ENCODE measurements at regions not wholly inside any gene's neighbourhood (a gene's known extent, or its start where the extent isn't known, plus 50 kb on each side); places are given as distances from the start of the nearest gene placed in this dataset.

DNA sequence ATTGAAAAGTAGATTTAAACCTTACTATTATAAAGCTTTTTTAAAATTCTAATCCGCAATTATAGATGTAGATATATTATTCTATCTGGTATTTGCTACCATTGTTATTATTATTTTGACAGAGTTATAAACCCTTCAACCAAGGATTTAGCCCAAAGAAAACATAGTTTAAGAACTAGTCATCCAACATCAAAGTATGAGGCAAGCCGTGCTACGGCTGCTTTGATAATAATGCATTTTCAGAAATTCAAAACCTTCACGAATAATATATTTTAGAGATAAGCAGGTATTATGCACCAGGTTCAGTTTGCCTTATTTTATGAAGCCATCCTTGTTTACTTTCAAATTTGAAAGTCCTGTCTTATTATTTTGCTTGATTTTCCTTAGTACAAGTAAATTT, 1501.7 kb downstream of the RAPGEF2 start:
- no peak overlapping the region for H3K4me2 ChIP-seq (ENCODE audit: extremely low read depth, insufficient read depth, low read length)
- H3K9ac ChIP-seq (ENCODE audit: insufficient read depth, low read length), result no peak overlapping the region
- H3K27ac ChIP-seq (ENCODE audit: insufficient read depth, low read length), result no peak overlapping the region
- H2AFZ ChIP-seq (ENCODE audit: low read length), result no peak overlapping the region
- H3K27me3 ChIP-seq (ENCODE audit: control insufficient read depth, insufficient read depth, low read length), result no peaks in the 10 kb centered on the region
- no peaks in the 10 kb centered on the region for H3K4me1 ChIP-seq (ENCODE audit: control insufficient read depth, extremely low read depth, insufficient read depth, low read length)
- no peaks in the 10 kb centered on the region for H4K20me1 ChIP-seq (ENCODE audit: control insufficient read depth, extremely low read depth, insufficient read depth, low read length)
- no peaks in the 10 kb centered on the region for H3K36me3 ChIP-seq (ENCODE audit: control insufficient read depth, insufficient read depth, low read length)
- TF ChIP-seq, protein P1, sequence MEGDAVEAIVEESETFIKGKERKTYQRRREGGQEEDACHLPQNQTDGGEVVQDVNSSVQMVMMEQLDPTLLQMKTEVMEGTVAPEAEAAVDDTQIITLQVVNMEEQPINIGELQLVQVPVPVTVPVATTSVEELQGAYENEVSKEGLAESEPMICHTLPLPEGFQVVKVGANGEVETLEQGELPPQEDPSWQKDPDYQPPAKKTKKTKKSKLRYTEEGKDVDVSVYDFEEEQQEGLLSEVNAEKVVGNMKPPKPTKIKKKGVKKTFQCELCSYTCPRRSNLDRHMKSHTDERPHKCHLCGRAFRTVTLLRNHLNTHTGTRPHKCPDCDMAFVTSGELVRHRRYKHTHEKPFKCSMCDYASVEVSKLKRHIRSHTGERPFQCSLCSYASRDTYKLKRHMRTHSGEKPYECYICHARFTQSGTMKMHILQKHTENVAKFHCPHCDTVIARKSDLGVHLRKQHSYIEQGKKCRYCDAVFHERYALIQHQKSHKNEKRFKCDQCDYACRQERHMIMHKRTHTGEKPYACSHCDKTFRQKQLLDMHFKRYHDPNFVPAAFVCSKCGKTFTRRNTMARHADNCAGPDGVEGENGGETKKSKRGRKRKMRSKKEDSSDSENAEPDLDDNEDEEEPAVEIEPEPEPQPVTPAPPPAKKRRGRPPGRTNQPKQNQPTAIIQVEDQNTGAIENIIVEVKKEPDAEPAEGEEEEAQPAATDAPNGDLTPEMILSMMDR (conservative IDR thresholded peaks at IDR 0.05 in 1 of 2, IDR thresholded peaks at IDR 0.05 in 1 of 2; ENCODE audit: low read depth in 1 of 2, low read length in 2 of 2), result no peak
- TF ChIP-seq EZH2 (IDR thresholded peaks at IDR 0.05; ENCODE audit: low read length, missing control alignments), result no peak
- H3K79me2 ChIP-seq (ENCODE audit: control insufficient read depth, insufficient read depth, low read length), result no peaks in the 10 kb centered on the region
- no peak overlapping the region for H3K4me3 ChIP-seq (replicated peaks in 1 of 4; ENCODE audit: control extremely low read depth in 1 of 4, insufficient read depth in 1 of 4, low read depth in 3 of 4, low read length in 4 of 4)
- DNase-seq (ENCODE audit: low read depth in 2 of 2), result no peak
- no peaks in the 10 kb centered on the region for H3K9me3 ChIP-seq (ENCODE audit: control insufficient read depth, insufficient read depth, low read depth, low read length)

DNA sequence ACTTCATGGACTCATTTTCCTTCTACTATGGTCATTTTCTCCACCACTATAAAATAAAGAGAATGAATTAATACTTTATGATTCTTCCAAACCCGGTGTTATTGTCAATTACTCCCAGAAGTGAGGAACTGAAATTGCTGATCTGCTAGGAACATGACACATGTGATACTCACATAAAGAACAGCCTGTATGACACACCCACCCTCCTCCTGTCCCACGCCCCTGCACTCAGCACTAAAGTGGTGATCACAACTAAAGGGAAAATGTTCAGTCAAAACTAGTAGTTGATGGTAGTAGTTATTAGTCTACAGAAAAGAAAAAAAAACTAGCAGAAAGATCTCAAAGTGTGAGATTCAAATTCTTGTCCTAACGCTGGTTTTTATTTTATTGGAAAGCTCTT, 1508.3 kb downstream of the RAPGEF2 start:
- H3K9me3 ChIP-seq (ENCODE audit: control insufficient read depth, insufficient read depth, low read depth, low read length), result no peaks in the 10 kb centered on the region
- H3K4me1 ChIP-seq (ENCODE audit: control insufficient read depth, extremely low read depth, insufficient read depth, low read length), result no peaks in the 10 kb centered on the region
- no peak overlapping the region for H3K4me3 ChIP-seq (replicated peaks in 1 of 4; ENCODE audit: control extremely low read depth in 1 of 4, insufficient read depth in 1 of 4, low read depth in 3 of 4, low read length in 4 of 4)
- H3K27ac ChIP-seq (ENCODE audit: insufficient read depth, low read length), result no peak overlapping the region
- H4K20me1 ChIP-seq (ENCODE audit: control insufficient read depth, extremely low read depth, insufficient read depth, low read length), result no peaks in the 10 kb centered on the region
- no peaks in the 10 kb centered on the region for H3K36me3 ChIP-seq (ENCODE audit: control insufficient read depth, insufficient read depth, low read length)
- no peak overlapping the region for H3K4me2 ChIP-seq (ENCODE audit: extremely low read depth, insufficient read depth, low read length)
- H2AFZ ChIP-seq (ENCODE audit: low read length), result no peak overlapping the region
- H3K27me3 ChIP-seq (ENCODE audit: control insufficient read depth, insufficient read depth, low read length), result no peaks in the 10 kb centered on the region
- no peak for DNase-seq (ENCODE audit: low read depth in 2 of 2)
- TF ChIP-seq EZH2 (IDR thresholded peaks at IDR 0.05; ENCODE audit: low read length, missing control alignments), result no peak
- TF ChIP-seq, protein P1 (conservative IDR thresholded peaks at IDR 0.05 in 1 of 2, IDR thresholded peaks at IDR 0.05 in 1 of 2; ENCODE audit: low read depth in 1 of 2, low read length in 2 of 2), result no peak
- H3K79me2 ChIP-seq (ENCODE audit: control insufficient read depth, insufficient read depth, low read length), result no peaks in the 10 kb centered on the region
- no peak overlapping the region for H3K9ac ChIP-seq (ENCODE audit: insufficient read depth, low read length)

DNA sequence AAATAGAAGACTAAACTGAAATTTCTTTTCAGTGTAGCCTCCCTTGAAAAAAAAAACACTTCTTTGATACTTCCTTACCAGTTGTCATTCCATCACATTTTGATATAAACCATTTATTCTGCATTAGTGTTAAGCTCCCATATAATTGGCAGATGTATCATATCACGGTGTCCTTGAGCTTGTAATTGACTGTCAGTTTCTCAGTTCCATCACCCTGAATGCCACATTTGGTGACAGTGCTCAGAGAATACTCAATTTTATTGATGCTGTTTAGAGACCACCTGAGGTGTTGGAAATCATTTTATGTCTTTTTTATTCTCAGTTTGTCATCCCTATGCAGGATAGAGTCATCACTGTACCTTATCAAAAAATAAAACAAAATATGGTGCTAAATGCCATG, 1528.2 kb downstream of the RAPGEF2 start:
- Histone ChIP-seq H3K36me3 (ENCODE audit: control insufficient read depth, insufficient read depth, low read length) (no peaks in the 10 kb centered on the region), H3K27ac (ENCODE audit: insufficient read depth, low read length) (no peak overlapping the region), H2AFZ (ENCODE audit: low read length) (no peak overlapping the region), H3K27me3 (ENCODE audit: control insufficient read depth, insufficient read depth, low read length) (no peaks in the 10 kb centered on the region), H3K4me3 (replicated peaks in 1 of 4; ENCODE audit: control extremely low read depth in 1 of 4, insufficient read depth in 1 of 4, low read depth in 3 of 4, low read length in 4 of 4) (no peak overlapping the region), H3K4me1 (ENCODE audit: control insufficient read depth, extremely low read depth, insufficient read depth, low read length) (no peaks in the 10 kb centered on the region), H3K4me2 (ENCODE audit: extremely low read depth, insufficient read depth, low read length) (no peak overlapping the region), H3K9ac (ENCODE audit: insufficient read depth, low read length) (no peak overlapping the region), H3K9me3 (ENCODE audit: control insufficient read depth, insufficient read depth, low read depth, low read length) (no peaks in the 10 kb centered on the region), H4K20me1 (ENCODE audit: control insufficient read depth, extremely low read depth, insufficient read depth, low read length) (no peaks in the 10 kb centered on the region), H3K79me2 (ENCODE audit: control insufficient read depth, insufficient read depth, low read length) (no peaks in the 10 kb centered on the region)
- TF ChIP-seq EZH2 (IDR thresholded peaks at IDR 0.05; ENCODE audit: low read length, missing control alignments), result no peak
- TF ChIP-seq, protein P1 (conservative IDR thresholded peaks at IDR 0.05 in 1 of 2, IDR thresholded peaks at IDR 0.05 in 1 of 2; ENCODE audit: low read depth in 1 of 2, low read length in 2 of 2), result no peak
- DNase-seq (ENCODE audit: low read depth in 2 of 2), result no peak

Data from fibroblast of lung (primary cell).